Neural cell (in vitro differentiated cells): ENCODE measurements at regions not wholly inside any gene's neighbourhood (a gene's known extent, or its start where the extent isn't known, plus 50 kb on each side); places are given as distances from the start of the nearest gene placed in this dataset.

Experiments
- EP300 ChIP-seq: fragments of 450-650 bp; conservative IDR thresholded peaks from 2 replicates; pipeline ENCODE4 v1.6.1; 2014; ENCODE audit warnings: antibody characterized with exemption, mild to moderate bottlenecking, moderate library complexity; ENCODE audit not compliant: poor library complexity, severe bottlenecking
- EZH2 ChIP-seq: fragments of 200-600, 300-800 bp; shearing (Covaris generic), sonication (generic); IDR thresholded peaks from 2 replicates; pipeline ENCODE4 v1.6.1; 2014; ENCODE audit warnings: antibody characterized with exemption, low read length, borderline replicate concordance, mild to moderate bottlenecking; ENCODE audit not compliant: insufficient read depth, poor library complexity, severe bottlenecking
- POLR2AphosphoS5 ChIP-seq: IDR thresholded peaks from 2 replicates; pipeline ENCODE4 v1.6.1; 2012
- RAD21 ChIP-seq: fragments of 450-650 bp; conservative IDR thresholded peaks from 2 replicates; pipeline ENCODE4 v1.6.1; 2014; ENCODE audit warnings: antibody characterized with exemption, mild to moderate bottlenecking, moderate library complexity
- TF ChIP-seq, protein P1 (sequence below): IDR thresholded peaks from 2 replicates; pipeline ENCODE4 v1.6.1; 2012; ENCODE audit warnings: borderline replicate concordance
- TF ChIP-seq, protein P2 (sequence below): fragments of 450-650 bp; IDR thresholded peaks from 2 replicates; pipeline ENCODE4 v1.5.1; 2014; ENCODE audit warnings: antibody characterized with exemption, mild to moderate bottlenecking, moderate library complexity; ENCODE audit not compliant: poor library complexity, severe bottlenecking

DNA sequence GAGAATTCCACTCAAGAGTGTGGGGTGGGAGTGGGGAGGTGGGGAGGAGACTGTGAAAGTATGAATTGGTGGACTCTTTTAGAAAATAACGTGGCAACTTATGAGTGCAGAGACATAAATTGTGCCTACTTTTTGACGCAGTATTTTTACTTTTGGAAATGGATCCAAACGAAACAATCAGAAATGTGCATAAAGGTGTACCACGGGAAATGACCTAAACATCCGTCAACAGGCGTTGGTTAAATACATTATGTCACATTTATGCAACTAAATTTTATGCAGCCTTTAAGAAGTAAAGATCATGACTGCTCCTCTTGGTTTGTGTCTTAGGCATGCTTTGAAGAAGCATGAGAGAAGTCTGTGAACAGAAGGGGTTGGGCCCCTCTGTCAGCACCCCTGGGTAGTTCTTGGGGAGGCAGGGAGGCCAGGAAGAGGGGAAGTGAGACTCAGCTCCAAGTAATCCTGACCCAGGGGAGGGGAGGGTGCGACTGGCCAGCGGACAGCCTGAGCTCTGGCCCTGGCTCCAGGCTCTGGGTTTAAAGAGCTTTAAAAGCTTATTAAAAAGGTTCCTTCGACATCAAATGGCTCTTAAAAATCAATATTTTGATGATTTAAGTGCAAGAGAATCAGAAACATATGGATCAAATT, 126.4 kb upstream of the HAAO start:
- TF ChIP-seq, protein P1, sequence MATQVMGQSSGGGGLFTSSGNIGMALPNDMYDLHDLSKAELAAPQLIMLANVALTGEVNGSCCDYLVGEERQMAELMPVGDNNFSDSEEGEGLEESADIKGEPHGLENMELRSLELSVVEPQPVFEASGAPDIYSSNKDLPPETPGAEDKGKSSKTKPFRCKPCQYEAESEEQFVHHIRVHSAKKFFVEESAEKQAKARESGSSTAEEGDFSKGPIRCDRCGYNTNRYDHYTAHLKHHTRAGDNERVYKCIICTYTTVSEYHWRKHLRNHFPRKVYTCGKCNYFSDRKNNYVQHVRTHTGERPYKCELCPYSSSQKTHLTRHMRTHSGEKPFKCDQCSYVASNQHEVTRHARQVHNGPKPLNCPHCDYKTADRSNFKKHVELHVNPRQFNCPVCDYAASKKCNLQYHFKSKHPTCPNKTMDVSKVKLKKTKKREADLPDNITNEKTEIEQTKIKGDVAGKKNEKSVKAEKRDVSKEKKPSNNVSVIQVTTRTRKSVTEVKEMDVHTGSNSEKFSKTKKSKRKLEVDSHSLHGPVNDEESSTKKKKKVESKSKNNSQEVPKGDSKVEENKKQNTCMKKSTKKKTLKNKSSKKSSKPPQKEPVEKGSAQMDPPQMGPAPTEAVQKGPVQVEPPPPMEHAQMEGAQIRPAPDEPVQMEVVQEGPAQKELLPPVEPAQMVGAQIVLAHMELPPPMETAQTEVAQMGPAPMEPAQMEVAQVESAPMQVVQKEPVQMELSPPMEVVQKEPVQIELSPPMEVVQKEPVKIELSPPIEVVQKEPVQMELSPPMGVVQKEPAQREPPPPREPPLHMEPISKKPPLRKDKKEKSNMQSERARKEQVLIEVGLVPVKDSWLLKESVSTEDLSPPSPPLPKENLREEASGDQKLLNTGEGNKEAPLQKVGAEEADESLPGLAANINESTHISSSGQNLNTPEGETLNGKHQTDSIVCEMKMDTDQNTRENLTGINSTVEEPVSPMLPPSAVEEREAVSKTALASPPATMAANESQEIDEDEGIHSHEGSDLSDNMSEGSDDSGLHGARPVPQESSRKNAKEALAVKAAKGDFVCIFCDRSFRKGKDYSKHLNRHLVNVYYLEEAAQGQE: no peak
- no peak for TF ChIP-seq POLR2AphosphoS5
- TF ChIP-seq, protein P2, sequence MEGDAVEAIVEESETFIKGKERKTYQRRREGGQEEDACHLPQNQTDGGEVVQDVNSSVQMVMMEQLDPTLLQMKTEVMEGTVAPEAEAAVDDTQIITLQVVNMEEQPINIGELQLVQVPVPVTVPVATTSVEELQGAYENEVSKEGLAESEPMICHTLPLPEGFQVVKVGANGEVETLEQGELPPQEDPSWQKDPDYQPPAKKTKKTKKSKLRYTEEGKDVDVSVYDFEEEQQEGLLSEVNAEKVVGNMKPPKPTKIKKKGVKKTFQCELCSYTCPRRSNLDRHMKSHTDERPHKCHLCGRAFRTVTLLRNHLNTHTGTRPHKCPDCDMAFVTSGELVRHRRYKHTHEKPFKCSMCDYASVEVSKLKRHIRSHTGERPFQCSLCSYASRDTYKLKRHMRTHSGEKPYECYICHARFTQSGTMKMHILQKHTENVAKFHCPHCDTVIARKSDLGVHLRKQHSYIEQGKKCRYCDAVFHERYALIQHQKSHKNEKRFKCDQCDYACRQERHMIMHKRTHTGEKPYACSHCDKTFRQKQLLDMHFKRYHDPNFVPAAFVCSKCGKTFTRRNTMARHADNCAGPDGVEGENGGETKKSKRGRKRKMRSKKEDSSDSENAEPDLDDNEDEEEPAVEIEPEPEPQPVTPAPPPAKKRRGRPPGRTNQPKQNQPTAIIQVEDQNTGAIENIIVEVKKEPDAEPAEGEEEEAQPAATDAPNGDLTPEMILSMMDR: no peak
- TF ChIP-seq RAD21: no peak
- TF ChIP-seq EP300: no peak
- no peak for TF ChIP-seq EZH2
